T-helper 1 cell (primary cell): ENCODE measurements at regions not wholly inside any gene's neighbourhood (a gene's known extent, or its start where the extent isn't known, plus 50 kb on each side); places are given as distances from the start of the nearest gene placed in this dataset.

Experiments used
- DNase-seq, 5 donors: peaks; one replicate each; pipeline ENCODE4 v3.0.0-alpha.2; 2012 to 2020

DNA sequence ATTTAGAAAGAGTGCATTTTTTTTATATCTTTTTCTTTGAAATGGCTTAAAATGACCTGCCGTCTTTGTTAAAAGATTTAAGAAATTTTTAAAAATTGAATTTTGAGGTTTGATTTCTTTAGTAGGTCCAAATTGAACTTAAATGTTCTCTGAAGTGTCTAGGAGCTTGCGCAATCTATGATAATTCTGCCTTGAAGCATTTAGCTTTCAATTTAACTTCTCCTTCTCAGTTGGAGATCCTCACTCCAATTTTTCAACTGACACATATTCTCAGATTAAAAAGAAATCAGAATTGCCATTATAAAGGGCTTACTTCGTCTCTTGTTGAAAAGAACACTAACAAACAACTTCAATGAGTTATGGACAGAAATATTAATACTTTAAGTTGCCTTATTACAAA, 273.5 kb downstream of the TMA16 start:
- no peak for DNase-seq

DNA sequence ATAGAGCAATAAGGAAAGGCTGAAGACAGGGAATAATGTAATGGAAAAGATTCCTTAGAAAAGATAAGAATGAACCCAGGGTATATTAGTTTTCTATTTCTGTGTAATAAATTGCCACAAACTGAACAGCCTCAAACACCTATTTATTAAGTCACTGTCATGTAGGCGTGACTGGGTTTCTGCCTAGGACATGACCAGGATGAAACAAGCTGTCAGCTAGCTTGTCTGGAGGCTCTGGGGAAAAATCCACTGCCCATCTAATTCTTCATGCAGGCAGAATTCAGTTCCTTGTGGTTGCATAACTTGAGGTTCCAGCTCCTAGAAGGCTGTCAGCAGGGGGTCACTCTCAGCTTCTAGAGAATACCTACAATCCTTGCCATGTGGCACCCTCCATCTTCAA, 277.7 kb downstream of the TMA16 start:
- no peak for DNase-seq

DNA sequence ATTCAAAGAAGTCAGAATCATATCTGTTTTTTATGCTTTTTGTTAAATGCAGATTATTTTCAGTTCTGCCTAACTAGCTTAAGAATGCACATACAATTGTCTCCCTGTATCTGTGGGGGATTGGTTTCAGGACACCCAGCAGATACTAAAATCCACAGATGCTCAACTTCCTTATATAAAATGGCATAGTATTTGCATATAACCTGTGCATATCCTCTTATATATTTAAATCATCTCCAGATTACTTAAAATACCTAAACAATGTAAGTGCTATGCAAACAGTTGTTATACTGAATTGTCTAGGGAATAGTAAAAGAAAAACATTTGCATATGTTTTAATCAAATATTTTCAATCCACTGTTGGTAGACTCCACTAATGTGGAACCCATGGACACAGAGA, 279.4 kb downstream of the TMA16 start:
- DNase-seq = no peak

DNA sequence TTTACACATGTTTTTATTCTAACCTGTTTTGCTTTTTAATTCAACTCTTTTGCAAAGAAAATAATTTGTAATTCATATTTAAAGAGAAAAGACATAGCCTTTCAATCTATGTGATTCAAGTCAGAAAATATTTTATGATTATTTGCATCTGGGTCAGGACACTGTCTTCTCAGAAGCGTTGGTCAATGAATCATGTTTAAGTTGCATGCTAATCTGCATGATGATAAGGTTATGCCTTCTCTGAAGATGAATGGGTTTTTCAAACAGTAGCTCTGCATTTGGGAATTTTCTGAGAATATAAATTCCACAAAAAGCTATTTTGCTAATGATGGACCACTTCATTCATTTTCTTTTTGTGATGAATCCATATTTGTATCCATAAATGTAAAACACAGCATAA, 282.5 kb downstream of the TMA16 start:
- no peak for DNase-seq

DNA sequence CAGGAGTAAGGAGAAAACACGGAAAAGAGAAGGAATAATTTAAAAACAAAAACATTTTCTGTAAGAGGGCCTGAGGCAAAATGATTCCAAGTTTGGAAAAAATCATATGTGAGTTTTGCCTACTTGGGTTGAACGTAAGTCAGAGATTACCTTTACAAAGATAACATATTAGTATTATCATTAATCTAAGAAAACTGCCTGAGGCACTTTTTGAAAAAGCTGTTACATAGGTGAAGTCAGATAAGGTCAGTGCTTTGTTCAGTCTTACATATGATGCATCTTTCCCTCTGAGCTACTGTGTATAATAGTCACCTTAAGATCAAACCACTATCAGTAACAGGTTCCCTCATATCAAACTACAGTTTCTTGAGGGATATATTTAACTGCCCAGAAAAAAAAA, 287.2 kb downstream of the TMA16 start:
- no peak for DNase-seq

DNA sequence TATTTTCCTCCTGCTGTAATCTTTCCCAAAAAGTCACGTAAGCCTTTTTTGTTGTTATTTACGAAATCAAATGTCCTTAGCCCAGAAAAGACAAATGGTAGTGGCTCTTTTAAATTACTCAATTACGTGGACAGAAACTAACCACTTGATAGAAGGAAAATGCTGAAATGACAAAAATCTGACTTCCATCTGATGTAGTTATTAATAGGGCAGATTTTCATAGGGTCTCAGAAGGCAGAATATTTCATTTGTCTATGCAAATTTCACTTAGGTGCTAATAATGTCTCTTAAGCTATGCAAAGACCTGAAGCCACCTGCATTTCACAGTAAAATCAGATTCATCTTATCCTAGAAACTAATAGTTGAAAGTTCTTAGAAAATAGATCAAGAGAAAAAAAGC, 295.7 kb downstream of the TMA16 start:
- no peak for DNase-seq

DNA sequence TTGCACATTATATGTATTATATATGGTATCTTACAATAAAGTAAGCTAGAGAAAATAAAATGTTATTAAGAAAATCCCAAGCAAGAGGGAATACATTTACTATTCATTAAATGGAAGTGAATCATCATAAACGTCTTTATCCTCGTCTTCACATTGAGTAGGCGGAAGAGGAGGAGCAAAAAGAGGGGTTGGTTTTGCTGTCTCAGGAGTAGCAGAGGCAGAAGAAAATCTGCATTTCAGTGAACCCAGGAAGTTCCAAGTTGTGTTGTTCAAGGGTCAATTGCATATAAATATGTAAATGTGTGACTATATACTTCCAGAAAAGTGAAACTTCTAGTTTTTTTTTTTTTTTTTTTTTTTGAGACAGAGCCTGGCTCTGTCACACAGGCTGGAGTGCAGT, 301.4 kb downstream of the TMA16 start:
- DNase-seq = no peak

DNA sequence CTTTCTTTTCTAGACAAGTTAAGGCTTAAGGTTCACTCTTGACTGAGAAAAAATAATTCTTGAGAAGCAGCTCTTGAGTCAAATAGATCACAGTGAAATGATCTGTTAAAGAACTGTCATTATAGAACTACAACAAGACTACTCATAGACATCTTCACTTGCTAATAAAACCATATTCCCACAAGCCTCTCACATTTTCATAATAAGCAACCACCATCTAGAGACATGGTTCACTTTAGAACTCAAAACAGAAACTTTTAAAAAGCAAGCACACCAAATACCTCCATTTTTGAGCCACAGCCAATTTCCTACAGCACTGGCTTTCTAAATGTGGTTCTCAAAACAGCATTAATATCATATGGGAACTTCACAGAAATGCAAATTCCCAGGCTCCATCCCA, 309.5 kb downstream of the TMA16 start:
- no peak for DNase-seq

DNA sequence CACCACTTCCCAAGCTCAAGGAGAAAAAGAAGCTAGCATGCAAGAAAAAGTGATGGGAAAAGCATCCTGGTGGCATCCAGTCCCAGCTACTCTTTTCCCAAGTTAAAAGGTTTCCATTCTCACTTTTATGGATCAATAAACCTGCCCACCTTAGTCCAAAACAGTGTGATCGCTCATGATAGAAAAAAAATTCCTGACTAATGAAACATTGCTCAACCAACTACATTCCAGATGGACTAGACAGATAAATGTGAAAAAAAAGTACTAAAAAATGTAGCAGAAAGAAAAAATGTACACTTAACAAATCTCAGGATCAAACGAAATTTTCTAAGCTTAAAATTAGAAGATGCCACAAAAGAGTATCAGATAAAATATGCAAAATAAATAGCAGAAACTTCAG, 312.2 kb downstream of the TMA16 start:
- no peak for DNase-seq

DNA sequence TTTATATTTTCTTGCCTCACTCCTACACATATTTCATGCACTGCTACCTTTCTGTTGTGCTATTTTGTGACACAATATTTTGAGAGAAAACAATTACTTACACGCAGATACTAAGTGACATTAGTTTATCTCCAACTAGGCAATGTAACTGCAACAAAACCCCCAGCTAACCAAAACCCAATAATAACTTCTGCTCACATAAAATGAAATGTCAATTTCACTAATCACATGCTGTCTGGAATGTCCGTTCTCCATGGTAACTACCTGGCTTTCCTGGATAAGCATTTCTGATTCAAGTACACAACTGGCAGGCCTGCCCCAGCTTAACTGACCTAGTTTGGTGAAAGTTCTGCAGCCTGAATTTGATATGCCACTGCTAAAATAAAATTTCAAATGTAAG, 313.5 kb downstream of the TMA16 start:
- no peak for DNase-seq

DNA sequence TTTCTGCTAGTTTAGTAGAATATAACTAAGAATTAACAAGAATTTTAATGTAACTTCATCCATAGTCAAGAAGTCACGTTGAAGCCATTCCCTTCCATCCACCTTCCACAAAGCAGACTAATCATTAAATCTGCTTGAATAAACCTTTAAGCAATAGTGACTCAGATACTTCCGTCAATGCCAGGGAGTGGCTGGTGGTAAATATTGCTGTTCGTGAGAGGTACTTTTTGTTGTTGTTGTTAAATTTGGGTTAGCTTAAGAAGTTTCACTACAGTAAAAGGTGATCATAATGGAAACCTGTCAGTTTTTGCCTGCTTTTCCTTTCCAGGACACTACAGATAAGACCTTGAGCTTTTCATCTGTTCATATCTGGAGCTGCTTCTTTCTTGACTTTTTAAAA, 316.3 kb downstream of the TMA16 start:
- DNase-seq = no peak

DNA sequence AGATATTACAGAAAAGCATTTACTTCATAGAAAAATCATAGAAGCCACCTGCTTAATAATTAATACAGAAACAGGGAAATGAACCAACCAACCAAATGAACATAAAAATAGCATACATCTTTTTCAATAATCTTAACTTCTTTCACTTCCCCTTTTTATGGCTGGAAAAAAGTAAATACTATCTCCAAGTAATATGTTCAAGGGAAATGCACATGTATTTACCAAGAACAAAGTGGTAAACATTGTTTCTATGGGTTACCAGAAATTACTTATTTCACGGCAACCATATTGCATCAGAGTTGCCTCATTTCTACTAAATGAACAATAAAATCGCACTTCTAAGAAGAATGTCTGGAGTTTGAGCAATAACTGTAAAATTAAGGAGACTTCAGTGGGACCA, 321.3 kb downstream of the TMA16 start:
- no peak for DNase-seq

DNA sequence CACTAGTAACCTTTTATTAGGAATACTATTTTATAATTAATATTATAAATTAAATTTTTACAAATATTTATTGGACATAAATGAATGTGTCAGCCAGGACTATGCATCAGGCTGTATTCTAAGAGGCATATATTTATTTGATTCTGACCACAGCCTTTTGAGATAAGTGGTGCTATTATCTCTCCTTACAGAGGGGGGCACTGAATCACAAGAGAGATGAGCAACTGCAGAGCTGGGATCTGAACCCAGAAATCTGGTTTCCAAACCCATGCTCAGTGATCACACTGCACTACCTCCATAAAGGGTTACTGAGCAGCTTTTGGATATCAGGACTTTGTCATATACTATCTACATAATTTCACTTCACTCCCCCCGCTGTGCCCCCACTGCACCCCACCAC, 322.0 kb downstream of the TMA16 start:
- no peak for DNase-seq

DNA sequence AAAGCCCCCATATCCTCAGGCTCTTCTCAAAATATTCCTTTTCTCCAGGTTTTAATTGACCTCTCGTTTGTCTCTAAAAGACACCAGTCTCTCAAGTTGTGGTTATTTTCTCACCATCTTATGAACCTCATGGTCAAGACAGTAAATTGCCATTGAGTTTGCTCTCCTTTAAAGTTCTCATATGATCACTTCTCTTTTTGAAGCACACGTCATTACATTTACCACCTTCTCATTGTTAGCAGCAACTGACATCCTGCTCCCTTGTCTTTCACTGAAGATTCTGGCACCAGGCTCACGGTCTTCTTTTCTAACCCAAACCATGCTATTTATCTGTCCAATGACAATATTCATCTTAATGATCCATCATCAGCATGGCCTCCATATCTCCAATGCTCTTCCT, 324.2 kb downstream of the TMA16 start:
- no peak for DNase-seq

DNA sequence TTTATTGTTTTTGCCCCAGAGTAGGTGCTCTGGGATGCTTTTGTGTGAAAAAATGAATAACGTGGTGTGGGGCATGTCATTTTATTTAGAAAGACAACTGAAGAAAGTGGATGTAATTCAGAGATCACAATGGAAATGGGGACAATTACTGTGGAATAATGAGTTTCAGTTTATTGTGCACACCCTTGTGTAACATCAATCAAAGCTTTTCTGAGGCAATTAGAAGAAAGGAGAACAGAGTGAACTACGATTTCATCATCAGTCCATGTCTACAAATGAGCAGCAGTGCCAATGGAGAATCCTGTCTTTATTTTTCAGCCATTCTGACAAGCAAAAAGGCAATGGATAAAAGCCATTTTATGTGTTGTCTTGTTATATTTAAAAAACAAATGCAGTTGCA, 339.2 kb downstream of the TMA16 start:
- no peak for DNase-seq

DNA sequence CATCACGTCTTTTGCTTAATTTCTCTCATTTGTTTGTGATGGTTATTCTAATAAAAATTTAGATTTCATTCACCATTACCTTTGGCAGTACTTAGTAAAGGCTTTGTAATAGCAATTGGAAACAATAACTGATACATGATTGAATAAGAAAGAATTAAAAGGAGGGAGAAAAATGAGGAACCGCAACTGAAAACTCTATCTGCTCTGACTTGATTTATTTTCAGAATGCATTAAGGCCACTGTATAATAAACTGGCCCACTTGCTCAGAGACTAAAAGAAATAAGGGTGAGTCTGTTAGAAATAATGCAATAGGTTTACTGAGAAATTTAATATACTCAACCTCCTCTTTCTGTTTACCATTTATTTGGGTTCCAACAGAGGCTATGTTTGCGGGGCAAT, 351.5 kb downstream of the TMA16 start:
- DNase-seq = no peak

DNA sequence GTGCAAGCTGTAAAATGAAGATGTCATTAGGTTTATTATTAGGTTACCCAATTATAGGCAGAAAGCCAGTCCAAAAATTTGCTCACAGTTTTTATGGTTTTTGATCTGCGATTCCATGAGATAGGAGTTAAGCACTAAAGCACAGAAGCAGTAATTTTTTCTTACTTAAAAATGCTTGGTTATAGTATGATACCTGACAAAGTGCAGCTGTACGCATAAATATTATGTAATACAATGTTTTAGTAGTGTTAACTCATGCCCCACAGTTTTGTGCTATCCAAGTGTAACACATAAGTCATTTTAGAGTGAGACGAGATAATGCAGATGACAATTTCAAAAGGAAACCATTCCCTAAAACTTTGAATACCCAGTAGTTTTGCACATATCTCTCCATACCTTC, 357.8 kb downstream of the TMA16 start:
- DNase-seq = no peak

DNA sequence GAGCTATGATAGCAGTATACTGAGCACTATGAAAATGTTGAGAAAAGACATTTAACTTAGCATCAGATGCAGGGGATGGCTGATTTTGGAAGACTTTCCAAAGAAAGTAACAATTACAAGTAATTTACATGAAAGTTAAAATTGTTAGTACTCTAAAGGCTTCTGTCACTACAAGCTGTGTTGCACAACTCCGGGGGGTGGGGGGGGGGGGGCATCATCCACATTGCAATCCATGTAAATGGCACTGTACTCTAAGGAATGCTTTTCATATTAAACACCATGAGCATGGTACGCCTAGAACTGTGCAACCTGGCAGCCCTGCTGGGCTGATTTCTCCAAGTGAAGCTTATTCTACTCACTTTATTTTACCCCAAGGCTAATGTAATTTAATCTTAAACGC, 363.4 kb downstream of the TMA16 start:
- DNase-seq = no peak

DNA sequence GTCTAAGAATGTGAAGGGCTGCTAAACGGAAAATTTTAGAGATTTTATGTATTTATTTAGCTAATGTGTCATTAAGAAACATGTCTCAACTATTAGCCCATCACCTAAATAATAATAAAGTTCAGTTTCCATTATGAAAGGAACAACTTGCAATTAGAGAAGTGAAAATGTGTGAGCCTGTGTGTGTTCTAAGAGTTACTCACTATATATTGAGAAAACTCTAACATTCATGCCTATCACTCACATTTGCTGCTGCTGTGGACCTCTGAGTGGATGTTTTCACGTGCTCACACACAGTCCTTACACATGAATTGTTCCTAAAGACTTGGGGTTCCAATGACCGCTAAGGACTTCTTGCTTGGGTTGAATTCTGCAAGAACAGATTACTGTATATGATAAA, 364.0 kb downstream of the TMA16 start:
- DNase-seq = no peak

DNA sequence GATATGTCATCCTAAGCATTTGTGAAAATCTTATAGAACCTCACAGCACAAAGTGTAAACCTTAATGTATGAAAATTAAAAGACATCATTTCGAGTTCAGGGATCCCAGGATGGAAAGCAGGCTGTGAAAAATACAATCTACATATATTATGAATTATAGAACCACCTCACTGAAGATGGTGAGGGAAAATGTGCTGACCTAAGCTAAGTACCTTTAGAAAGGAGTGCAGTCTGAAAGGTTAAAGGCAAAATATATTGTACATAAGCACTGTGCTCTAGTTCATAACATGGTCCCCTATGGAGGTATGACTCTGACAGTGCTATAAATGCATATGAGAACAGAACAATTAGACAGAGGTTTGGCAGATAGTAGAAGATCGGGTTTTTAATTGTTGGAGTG, 368.6 kb downstream of the TMA16 start:
- no peak for DNase-seq

DNA sequence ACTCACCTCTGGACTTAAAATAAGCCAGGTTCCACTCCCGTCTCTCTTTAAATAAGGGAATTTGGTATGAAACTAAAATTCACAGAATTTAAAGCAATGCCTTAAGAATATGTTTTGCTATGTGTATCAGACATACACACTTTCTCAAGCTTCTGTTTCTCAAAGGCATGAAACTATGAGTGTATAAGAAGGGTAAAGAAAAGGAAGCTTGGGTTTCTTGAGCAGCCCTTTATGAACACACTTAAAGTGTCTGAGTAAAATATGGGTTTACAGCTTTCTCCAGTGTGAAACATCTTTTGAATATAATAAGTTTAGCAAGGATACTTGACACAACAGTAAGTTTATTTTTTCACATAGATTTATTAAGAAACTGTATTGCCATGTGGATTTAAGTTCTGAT, 370.5 kb downstream of the TMA16 start:
- no peak for DNase-seq

DNA sequence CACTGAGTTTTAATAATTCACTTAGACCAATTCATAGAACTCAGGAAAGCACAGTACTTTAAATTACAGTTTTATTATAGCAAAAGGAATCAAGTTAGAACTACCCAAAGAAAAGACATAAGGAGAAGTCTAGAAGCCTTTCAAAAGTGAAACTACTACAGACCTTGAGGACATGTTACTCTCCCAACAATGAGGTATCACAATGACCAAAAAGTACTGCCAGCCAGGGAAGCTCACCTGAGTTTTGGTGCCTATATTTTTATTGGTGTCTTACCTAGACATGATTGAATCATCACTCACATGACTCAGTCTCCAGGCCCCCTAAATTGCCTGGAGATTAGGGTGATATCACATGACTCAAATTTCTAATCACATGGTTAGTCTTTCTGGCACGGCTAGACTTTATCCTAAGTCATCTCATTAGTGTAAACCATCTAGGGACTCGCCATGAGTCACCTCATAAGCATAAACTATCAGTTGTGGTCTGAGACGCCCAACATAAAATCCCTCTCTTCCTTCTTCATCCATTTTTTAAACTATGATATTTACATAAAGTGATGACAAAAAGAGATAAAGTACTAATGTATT, 372.3 kb downstream of the TMA16 start:
- no peak for DNase-seq

DNA sequence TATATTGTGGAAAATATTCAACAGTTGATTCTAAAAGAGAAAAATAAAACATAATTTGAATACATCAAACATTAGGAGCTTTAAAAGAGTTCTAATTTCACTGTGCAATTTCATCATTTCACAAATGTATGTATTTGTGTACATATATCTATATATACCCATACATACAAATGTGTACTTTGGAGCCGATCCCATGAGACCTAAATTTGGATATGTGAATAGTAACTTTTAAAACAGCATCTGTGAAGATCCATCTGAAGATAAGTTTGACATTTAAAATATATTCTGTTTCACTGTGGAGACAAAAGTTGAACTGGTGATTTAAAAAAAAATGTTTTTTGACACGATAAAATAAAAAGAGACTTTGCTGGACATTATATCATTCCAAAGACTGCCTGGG, 374.0 kb downstream of the TMA16 start:
- DNase-seq = no peak

DNA sequence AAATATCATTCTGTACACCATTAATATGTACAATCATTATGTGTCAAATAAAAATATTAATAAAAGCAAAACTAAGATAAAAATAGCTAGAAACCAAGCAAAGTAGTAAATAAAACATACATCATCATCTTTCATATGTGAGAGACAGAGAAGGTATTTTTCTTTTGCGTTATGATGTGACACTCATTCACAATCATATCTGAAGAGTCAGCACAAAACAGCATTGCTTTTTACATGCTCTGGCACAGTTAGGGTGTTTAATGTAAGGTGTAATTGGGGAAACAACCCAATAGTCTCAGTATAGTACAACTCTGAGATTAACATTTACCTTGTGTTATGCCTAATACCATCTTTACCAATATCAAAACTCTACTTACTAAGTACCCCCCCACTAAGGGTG, 376.6 kb downstream of the TMA16 start:
- DNase-seq = no peak

DNA sequence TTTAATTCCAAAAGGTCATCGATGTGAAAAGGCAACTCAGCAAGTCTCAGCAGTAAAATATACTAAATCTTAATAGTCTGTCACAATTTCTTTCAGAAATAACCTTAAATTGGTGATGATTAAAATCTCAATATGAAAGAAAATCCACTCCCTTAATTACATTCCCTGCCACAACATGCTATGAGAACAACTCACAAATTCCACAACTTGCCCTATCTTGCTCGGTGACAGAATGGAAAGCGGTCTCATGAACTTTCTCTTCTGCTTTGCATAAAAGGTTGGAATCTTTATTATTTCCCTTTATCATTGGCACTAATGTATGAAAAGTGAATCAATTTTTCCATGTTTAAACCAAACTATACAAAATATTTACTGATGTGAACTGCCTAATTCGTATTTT, 380.8 kb downstream of the TMA16 start:
- no peak for DNase-seq
